Right kidney (tissue), 1 donor: ENCODE measurements at regions not wholly inside any gene's neighbourhood (a gene's known extent, or its start where the extent isn't known, plus 50 kb on each side); places are given as distances from the start of the nearest gene placed in this dataset.

Source experiments
- DNase-seq: peaks from one replicate; pipeline ENCODE4 v3.0.0-alpha.2; 2016

GRCh38 chr1:38129971-38130370, 83.4 kb upstream of the POU3F1 start:
- no peak for DNase-seq

GRCh38 chr1:38129473-38129872, 82.9 kb upstream of the POU3F1 start:
- no peak for DNase-seq

GRCh38 chr1:38128926-38129453, 82.4 kb upstream of the POU3F1 start:
- DNase-seq: no peak

- DNase-seq: no peak
These were observed 81.9 kb upstream of the POU3F1 start for GRCh38 chr1:38128511-38128910.

GRCh38 chr1:38127428-38127827, 80.8 kb upstream of the POU3F1 start:
- DNase-seq: no peak

GRCh38 chr1:38126970-38127369, 80.4 kb upstream of the POU3F1 start:
- DNase-seq: no peak

- no peak for DNase-seq
These were observed 79.4 kb upstream of the POU3F1 start for GRCh38 chr1:38125837-38126520.

GRCh38 chr1:38125016-38125415, 78.4 kb upstream of the POU3F1 start:
- no peak for DNase-seq

- no peak for DNase-seq
These were observed 77.0 kb upstream of the POU3F1 start for GRCh38 chr1:38123356-38124135.

- DNase-seq: no peak
These were observed 74.7 kb upstream of the POU3F1 start for GRCh38 chr1:38121231-38121680.

GRCh38 chr1:38120552-38121230, 74.1 kb upstream of the POU3F1 start:
- DNase-seq: no peak

- DNase-seq: no peak
These were observed 72.4 kb upstream of the POU3F1 start for GRCh38 chr1:38118976-38119375.

GRCh38 chr1:38117444-38117887, 70.9 kb upstream of the POU3F1 start:
- DNase-seq: no peak

GRCh38 chr1:38115682-38116202, 69.1 kb upstream of the POU3F1 start:
- DNase-seq: no peak

- DNase-seq: no peak
These were observed 68.6 kb upstream of the POU3F1 start for GRCh38 chr1:38115226-38115625.

GRCh38 chr1:38114241-38115026, 67.8 kb upstream of the POU3F1 start:
- no peak for DNase-seq

GRCh38 chr1:38113159-38113666, 66.6 kb upstream of the POU3F1 start:
- DNase-seq: no peak

GRCh38 chr1:38111589-38111988, 65.0 kb upstream of the POU3F1 start:
- no peak for DNase-seq

GRCh38 chr1:38105267-38105666, 58.7 kb upstream of the POU3F1 start:
- no peak for DNase-seq

GRCh38 chr1:38102636-38103035, 56.0 kb upstream of the POU3F1 start:
- no peak for DNase-seq

GRCh38 chr1:38101037-38101785, 54.6 kb upstream of the POU3F1 start:
- no peak for DNase-seq
